ENCODE measurements at regions not wholly inside any gene's neighbourhood (a gene's known extent, or its start where the extent isn't known, plus 50 kb on each side); places are given as distances from the start of the nearest gene placed in this dataset.

- Histone ChIP-seq H2BK12ac (ENCODE audit: low read depth, low read length) (no peak overlapping the region), H2BK5ac (ENCODE audit: low read depth, low read length) (no peak overlapping the region), H4K20me1 (replicated peaks in 1 of 2; ENCODE audit: control insufficient read depth in 1 of 2, insufficient read depth in 2 of 2, low read length in 2 of 2) (no peaks in the 10 kb centered on the region), H4K5ac (ENCODE audit: insufficient read length, low read depth, low read length) (no peak overlapping the region), H3K4me2 (ENCODE audit: insufficient read depth in 1 of 2, low read depth in 2 of 2, low read length in 2 of 2) (no peak overlapping the region), H3K4me1 (replicated peaks in 1 of 4; ENCODE audit: control insufficient read depth in 3 of 4, insufficient read depth in 4 of 4, low read length in 3 of 4) (peaks cover 0 to 3% (median 0%) of the 10 kb centered on the region in 4 experiments; a peak in 1 of 7 replicates), H3K23me2 (ENCODE audit: low read depth, low read length) (no peaks in the 10 kb centered on the region), H3K18ac (ENCODE audit: extremely low read depth, low read length) (no peak overlapping the region), H3K79me2 (ENCODE audit: control insufficient read depth in 1 of 2, insufficient read depth in 2 of 2, low read length in 2 of 2) (no peaks in the 10 kb centered on the region), H3K9ac (replicated peaks in 1 of 4; ENCODE audit: extremely low read depth in 1 of 4, low read depth in 3 of 4, low read length in 3 of 4) (no peak overlapping the region), H3K27me3 (replicated peaks in 1 of 4; ENCODE audit: control insufficient read depth in 3 of 4, extremely low read depth in 1 of 4, insufficient read depth in 3 of 4, low read length in 3 of 4) (peaks cover 0 to under 1% (median under 1%) of the 10 kb centered on the region in 4 experiments; a peak in 3 of 7 replicates), H3K4ac (replicated peaks; ENCODE audit: insufficient read length, low read depth, low read length) (no peak overlapping the region), H3K14ac (ENCODE audit: insufficient read length) (no peak overlapping the region), H3K36me3 (ENCODE audit: control insufficient read depth in 2 of 4, insufficient read depth in 4 of 4, low read length in 3 of 4) (no peaks in the 10 kb centered on the region), H3K9me3 (ENCODE audit: insufficient read depth in 2 of 2, low read depth in 1 of 2, low read length in 1 of 2) (no peaks in the 10 kb centered on the region), H3K56ac (replicated peaks; ENCODE audit: insufficient read length, low read depth, low read length) (no peak overlapping the region), H2AFZ (ENCODE audit: low read length) (no peak overlapping the region), H3K4me3 (ENCODE audit: extremely low read depth in 1 of 4, insufficient read depth in 2 of 4, low read depth in 3 of 4, low read length in 4 of 4) (no peak overlapping the region), H2BK15ac (ENCODE audit: low read length) (no peak overlapping the region), H4K91ac (replicated peaks; ENCODE audit: insufficient read length, low read length) (no peak overlapping the region), H3K23ac (ENCODE audit: insufficient read length) (no peak overlapping the region), H2BK120ac (replicated peaks; ENCODE audit: low read depth, low read length) (no peak overlapping the region), H2BK20ac (ENCODE audit: low read length) (no peak overlapping the region), H3K27ac (ENCODE audit: low read depth, low read length) (no peak overlapping the region), H4K8ac (ENCODE audit: extremely low read depth, insufficient read depth, low read length) (no peak overlapping the region), H2AK5ac (ENCODE audit: low read depth, low read length) (no peak overlapping the region), H3K79me1 (ENCODE audit: low read depth, low read length) (no peaks in the 10 kb centered on the region)
- no peak for DNase-seq (ENCODE audit: low read depth in 1 of 2, low spot score in 2 of 2)
- FAIRE-seq: no peak
- WGBS, 2 experiments (ENCODE audit: extremely low coverage in 1 of 2, insufficient coverage in 1 of 2, insufficient read length in 1 of 2, insufficient replicate concordance in 2 of 2, low coverage in 1 of 2, low lambda C conversion rate in 2 of 2, missing lambda C conversion rate in 1 of 2): 92% methylated on average over 7 of the region's 7 CpGs; no CpG with 5 or more reads in 1 of the 2 experiments
- TF ChIP-seq NANOG (IDR thresholded peaks at IDR 0.05; ENCODE audit: insufficient read depth, low read depth, low read length, poor library complexity, severe bottlenecking): no peak
- no peak for TF ChIP-seq ATF3 (IDR thresholded peaks at IDR 0.05; ENCODE audit: insufficient read depth, low read depth, low read length)
- TF ChIP-seq BCL11A (IDR thresholded peaks at IDR 0.05; ENCODE audit: low read depth in 2 of 2, low read length in 2 of 2): no peak
- TF ChIP-seq KDM5A (IDR thresholded peaks at IDR 0.05; ENCODE audit: low read length): no peak
- no peak for TF ChIP-seq SUZ12 (IDR thresholded peaks at IDR 0.05; ENCODE audit: low read length)
- TF ChIP-seq HDAC6 (IDR thresholded peaks at IDR 0.05; ENCODE audit: low read depth, low read length): no peak
- no peak for TF ChIP-seq ATF2 (IDR thresholded peaks at IDR 0.05; ENCODE audit: low read length)
- TF ChIP-seq RFX5 (IDR thresholded peaks at IDR 0.05; ENCODE audit: borderline replicate concordance, low read depth, low read length): no peak
- no peak for TF ChIP-seq RXRA (IDR thresholded peaks at IDR 0.05; ENCODE audit: insufficient read depth, low read depth, low read length)
- CTCF ChIA-PET (ENCODE audit: partially characterized antibody): interaction anchor here (1.3 to 1.5 kb wide), 2 partner anchors 13 to 108 kb away, joined by 4 to 5 read pairs; no protein-coding TSS in a partner anchor
- POLR2A ChIA-PET (ENCODE audit: partially characterized antibody): interaction anchor here (1.1 kb wide), 1 partner anchor 19 kb away, joined by 3 read pairs; no protein-coding TSS in a partner anchor
Observed at GRCh38 chr9:38195737-38196161, 126.7 kb upstream of the SHB start.

All from H1 (cell line).